CD4-positive, alpha-beta T cell treated with Interleukin-6 at 100 ng/mL for 8 hours (primary cell): ENCODE measurements at regions not wholly inside any gene's neighbourhood (a gene's known extent, or its start where the extent isn't known, plus 50 kb on each side); places are given as distances from the start of the nearest gene placed in this dataset.

Experiments used
- DNase-seq: peaks from one replicate; pipeline ENCODE4 v3.0.0-alpha.2; 2020; ENCODE audit warnings: mixed read lengths, low spot score

DNA sequence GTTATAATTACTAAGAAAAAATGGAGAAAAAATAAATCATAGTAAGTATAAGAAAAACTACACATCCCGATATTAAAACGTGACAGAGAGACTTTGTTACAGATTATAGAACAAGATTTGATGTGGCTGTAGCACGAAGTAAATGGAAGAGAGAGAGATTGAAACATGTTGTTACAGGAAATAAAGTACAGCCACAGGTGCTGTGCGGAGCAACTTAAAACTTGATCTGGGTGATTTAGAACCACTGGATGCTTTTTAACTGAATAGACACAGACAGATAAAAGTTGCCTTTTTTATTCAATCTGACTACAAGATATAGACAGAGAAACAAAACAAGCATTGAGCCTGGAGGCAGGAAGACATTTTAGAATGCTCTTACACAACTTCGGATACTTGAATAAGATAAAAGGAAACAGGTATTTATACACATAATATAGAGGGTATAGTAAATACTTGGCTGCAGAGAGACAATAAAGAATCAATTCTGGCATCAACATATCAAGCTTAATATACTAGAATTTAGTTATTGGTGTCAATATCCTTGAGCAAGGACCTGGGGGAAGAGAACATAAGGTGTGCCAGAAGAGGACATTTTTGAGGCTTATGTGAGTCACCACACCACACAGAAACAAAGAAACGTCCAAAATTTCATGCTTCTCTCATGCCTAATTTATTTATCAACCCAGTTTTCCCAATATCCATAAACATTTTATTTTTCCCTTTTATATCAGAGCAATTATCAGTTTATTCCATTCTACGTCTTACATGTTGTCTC, 548.5 kb downstream of the SLITRK1 start:
- DNase-seq: no peak

DNA sequence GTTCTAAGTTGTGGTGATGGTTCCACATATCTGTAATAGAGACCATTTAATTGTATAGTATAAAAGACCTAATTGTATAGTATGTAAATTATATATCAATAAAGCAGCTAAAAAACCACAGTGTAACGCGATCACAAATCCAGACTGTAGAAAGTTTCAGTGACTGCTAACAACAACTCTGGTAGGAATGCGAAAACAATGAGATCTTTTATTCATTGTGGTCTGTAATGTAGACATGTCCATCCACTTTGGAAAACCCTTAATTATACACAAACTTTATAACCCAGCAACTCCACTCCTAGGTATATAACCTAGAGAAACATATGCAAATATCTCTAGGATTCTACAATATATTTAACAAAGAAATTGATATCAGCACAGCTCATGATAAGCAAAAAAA, 549.5 kb downstream of the SLITRK1 start:
- no peak for DNase-seq

DNA sequence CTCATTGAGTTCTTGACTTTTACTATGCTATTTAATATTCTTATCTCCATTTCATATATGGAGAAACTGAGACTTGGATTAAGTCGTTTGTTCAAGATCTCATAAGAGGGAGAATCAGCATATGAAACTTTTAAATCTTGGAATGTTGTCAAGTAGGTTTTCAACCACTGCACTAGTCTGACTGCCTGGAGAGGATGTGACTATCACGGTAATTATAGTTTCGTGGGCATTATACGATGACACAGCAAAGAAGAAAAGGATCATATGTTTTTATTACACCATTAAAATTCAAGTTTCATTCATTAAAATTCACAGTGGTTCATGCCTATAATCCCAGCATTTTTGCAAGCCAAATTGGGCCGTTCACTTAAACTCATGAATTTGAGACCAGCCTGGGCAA, 555.2 kb downstream of the SLITRK1 start:
- DNase-seq: no peak

DNA sequence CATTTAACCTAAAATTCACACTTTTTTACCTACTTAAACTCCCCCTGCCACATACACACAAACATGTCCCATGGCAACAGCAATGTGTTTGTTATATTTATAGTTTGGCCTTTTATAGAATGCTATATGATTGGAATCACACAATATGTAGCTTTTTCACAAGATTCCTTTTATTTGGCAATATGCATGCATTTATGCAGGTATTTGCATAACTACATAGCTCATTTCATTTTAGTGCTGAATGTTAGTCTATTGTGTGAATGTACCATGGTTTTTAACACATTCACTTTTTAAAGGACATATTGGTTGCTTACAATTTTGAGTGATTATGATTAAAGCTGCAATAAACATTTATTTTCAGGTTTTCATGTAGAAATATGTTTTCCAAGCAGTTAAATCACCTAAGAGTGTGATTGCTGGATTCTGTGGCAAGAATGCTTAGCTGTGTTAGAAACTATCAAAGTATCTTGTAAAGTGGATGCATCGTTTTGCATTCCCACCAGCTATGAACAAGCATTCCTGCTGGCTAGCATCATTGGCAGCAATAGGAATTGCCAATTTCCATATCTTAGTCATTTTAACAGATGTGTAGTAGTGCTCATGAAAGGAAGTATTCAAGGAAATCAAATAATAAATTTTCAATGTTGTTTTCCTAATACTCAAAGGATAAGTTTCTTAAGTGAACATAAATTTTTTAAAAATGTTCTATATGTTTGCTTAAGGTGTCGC, 557.0 kb downstream of the SLITRK1 start:
- DNase-seq: no peak

DNA sequence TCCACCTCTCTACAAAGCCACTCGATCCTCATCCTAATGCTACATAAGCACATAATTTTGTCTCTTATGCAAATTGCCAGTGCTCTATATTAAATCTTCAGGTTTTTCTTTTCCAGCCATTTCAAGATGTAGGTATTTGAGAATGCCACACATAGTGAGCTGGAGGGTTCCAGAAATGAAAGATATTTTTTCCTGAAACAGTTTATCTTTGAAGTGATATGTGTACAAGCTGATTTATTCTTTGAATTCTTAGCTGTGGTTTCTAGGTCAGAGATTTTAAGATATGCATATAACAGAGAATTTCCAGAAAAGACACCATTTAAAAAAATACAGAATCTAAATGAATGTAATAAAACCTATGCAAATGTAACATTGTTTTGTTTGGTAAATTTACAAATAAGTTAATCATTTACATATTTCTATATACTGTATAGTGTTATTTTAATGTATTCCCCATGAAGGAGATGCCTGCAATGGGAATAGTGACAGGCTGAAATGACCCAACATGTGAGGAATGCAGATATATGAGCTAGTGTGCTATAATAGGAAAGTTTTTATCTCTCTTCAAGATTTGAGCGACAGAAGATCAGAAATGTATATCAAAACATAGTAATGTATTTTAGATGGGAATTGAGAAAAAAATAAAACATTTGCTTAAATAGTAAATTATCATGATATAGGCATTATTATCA, 570.2 kb downstream of the SLITRK1 start:
- DNase-seq: no peak

DNA sequence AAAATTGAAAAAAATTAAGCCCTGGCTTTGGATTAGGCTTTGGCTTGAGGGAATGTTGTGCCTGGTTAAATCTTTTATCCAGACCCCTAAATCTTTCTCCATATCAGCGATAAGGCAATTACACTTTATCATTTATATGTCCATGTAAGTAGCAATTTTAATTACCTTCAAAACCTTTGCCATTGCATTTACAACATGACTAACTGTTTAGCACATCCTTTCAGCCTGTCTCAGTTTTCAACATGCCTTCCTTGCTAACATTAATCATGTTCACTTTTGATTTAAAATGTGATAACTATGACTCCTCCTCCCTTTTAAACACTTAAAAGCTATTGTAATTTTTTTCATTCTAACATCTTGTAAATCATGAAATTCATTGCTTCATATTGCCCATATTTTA, 583.7 kb downstream of the SLITRK1 start:
- DNase-seq: no peak

DNA sequence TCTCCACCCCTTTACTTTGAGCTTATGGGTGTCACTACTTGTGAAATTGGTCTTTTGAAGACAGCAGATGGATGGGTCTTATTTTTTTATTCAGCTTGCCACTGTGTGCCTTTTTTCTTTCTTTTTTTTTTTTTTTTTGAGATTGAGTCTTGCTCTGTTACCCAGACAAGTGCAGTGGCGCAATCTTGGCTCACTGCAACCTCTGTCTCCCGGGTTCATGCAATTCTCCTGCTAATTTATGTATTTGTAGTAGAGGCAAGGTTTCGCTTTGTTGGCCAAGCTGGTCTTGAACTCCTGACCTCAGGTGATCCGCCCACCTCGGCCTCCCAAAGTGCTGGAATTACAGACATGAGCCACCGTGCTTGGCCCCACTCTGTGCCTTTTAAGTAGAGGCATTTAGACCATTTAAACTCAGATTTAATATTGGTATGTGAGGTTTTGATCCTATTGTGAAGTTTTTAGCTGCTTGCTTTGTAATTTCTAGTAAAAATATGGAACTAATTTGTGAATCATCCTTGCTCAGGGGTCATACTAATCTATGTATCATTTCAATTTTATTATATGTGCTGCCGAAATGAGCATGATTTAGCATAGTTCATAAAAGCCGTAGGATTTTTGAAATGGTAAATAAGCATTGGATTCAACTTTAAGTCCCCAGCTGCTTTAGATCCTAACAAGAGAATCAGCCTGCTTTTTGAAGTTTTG, 584.5 kb downstream of the SLITRK1 start:
- no peak for DNase-seq

DNA sequence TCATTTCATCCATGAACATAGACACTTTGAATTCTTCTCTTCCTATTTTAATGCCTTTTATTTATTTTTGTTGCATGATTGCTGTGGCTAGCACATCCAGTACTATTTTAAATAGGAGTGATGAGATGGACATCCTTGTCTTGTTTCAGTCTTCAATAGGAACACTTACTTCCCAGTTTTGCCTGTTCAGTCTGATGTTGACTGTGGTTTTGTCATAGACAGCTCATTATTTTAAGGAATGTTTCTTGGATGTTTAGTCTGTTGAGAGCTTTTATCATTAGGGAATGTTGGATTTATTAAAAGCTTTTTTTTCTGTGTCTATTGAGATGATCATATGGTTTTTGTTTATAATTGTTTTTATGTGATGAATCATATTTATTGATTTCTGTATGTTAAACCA, 586.6 kb downstream of the SLITRK1 start:
- no peak for DNase-seq

DNA sequence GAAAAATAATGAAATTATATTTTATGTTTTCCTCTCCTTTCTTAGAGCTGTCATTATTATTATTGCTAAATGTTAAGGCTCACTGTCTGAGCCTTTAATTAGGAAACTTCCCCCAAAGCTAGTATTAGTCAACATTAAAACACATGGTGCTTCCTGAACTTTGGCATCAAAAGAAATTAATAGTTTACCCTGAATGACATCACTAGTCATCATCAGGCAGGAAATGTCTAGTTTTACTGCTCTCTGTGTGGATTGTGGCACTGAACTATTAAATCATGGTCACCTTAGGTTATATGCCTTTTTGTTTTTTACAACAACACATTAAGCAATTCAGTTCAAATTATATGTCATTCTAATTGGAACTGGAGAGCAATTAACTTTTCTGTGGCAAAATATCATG, 595.5 kb downstream of the SLITRK1 start:
- no peak for DNase-seq

DNA sequence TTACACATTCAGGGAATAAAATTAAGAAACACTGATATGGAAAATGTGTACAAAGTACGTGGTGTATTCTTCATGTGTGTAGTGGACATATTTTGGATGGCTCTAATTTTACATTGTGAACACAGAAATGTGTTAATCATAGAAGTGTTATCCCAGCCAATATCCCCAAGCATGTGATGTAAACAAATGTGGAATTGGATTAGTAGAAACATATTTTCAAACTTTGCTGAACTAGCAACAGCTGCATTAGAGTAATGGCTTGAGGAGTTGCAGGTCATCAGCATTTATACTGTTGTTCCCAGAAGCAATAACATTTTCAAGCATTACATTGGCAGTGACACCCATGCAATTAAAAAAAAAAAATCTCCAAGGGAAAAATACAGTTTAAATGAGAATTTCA, 600.6 kb downstream of the SLITRK1 start:
- DNase-seq: no peak

DNA sequence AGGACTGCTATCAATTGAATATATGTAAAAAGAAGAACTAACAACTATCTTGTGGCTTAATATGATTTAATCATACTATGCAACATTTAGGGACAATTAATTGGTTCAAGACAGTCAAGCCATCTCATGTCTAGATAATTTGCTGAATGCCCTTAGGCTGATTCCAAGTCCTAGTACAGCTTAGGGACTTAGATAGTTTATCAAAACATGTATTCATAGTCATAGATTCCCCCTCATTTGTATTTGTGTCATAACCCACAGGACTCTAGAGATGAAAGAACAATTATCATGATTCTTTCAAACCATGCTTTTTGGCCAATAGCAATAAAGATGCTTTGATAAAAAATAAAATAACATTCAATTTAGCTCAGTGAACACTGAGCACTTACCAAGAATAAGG, 607.6 kb downstream of the SLITRK1 start:
- DNase-seq: no peak

DNA sequence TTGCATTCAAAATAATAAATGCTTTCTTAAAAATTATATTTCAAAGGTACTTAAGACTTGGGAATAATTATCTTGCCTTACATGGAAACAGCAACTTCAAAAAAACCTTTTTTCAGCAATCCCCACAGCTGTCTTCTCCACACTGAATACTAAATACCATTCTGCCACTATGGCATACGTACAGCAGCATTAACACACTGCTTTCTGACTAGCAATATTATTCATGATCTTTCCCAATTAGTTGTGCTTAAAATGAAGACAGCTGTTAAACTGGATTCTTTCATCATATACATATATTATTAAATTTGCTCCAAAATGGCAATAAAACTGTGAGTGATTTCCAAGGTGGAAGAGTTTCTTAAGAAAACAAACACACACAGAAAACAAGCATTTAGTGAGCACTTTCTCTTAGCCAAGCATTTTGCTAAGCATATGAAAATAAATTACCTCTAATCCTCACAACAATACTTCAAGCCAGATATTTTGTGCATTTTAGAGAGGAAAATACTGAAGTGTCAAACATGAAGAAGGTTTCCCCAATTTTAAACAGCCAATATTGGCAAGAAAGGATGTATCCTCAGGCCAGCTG, 609.5 kb downstream of the SLITRK1 start:
- no peak for DNase-seq

DNA sequence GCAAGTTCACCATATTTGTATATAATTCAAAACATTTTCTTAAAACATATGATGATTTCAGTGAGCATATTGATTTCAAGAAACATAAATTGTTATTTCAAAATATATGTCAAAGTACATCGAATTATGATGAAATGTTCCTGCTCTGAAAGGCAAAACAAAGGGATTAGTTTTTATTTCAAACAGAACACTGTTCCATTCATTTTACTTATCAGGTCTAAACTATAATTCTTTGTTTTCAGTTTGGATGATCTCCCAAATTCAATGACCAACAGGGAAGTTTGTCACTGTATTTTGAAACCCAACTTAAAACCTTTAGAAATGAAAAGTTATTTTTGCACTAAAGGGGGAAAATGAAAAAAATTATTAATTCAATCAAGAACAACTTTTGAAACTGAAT, 610.2 kb downstream of the SLITRK1 start:
- DNase-seq: no peak

DNA sequence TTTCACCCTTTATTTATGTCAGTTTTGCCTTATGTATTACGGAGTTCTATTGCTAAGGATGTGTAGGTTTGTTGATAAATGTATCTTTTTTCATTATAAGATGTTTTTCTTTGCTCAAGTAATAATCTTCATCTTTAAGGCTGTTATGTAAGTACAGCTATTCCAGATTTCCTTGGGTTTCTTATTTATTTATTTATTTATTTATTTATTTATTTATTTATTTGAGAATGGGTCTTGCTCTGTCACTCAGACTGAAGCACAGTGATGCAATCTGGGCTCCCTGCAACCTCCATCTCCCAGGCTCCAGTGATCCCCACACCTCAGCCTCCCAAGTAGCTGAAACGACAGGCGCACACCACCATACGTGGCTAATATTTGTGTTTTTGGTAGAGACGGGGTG, 617.0 kb downstream of the SLITRK1 start:
- DNase-seq: no peak

DNA sequence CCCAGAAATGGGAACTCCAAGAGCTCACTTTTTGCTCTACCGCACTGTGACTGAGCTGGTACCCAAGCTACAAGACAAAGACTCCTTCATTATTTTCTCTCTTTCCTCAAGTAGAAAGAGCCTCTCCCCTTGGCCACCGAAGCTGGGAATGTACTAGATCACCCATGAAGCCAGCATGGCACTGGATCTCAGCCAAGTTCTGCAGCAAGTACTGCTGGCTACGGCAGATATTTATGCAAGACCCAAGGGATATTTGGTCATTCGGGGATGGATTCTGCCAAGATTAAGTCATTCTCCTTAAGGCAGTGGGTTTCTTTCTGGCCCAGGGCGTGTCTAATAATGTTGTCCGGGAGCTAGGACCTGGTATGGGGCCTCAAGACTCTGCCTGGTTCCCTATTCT, 633.5 kb downstream of the SLITRK1 start:
- no peak for DNase-seq

DNA sequence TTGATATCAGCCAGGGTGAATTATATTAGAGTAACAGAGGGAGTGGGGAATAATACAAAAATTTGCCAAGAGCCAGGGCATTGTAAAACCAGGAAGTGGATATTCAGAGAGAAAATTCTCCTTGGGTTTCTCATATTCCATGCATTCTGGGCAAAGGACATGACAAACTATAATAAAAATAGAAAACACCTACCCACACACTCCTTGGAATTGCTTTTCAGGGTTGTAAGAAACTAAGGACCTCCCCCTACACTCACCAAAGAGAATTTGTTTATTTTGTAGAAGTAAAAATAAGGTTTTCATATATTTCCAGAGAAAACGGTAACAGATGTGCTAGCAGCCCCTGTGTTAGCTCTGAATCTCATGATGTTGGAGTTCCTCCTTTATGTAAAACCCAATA, 649.6 kb downstream of the SLITRK1 start:
- DNase-seq: no peak

DNA sequence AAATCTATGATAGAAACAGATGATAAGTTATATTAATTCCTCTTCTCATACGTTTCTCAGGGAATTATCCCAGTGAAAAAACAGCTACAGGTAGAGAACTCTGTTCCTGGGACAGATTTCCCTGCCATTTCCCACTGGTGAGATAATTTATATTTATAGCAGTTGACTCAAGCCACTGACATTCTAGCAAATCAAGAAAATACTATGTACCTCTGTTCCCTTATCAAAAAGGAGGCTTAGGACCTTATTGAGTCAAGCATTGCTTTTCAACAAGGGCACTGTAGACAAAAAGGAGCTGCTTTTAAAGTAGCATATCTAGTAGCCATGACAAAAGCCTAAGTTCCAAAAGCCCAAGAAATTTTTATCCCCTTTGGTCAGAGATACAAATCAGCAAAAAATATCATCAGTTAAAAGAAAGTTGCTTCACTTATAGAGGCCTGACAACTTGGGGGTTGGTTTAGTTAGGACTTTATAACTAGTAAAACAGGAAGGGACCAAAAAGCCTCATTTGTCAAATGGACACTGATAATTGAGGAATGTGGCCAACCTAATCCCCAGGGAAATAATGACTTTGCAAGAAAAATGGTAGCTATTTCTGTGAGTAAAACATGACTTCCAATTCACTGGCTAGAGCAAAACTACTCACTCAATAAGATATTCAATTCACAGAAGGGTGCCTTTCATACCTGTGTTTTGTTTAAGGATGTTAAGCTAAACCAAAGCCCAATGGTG, 652.5 kb downstream of the SLITRK1 start:
- DNase-seq: no peak

DNA sequence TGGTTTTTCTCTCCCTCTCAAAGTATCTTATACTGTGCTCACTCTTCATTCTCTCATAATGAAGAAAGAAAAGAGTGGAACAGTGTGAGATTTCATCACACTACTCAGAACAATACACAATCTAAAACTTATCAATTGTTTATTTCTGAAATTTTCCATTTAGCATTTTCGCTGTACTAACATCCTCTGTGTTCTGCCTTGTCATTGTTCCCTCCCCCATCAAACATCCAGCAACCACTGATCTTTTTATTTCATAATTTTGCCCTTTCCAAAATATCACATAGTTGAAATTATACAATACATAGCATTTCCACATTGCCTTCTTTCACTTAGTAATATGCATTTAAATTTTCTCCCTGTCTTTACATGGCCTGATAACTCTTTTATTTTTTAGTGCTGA, 658.7 kb downstream of the SLITRK1 start:
- no peak for DNase-seq

DNA sequence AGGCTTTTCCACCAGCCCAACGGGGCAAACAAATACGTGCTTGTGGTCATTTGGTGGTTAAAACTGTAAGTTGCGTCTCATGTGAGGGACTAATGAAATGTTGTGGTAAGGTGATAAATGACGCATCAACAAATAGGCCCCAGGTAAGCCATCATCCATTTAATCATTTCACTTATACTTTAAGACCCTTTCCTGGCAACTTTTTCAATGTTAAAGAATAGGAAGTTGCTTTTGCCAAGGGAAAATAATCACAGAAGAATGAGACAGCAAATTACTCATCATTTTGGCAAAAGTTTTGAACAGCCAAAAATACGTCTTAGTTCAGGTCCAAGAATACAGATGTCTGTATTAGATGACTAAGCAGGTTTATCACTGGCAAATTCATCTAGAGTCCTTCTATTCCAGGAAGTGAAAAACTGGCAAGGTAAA, 660.4 kb downstream of the SLITRK1 start:
- DNase-seq: no peak

DNA sequence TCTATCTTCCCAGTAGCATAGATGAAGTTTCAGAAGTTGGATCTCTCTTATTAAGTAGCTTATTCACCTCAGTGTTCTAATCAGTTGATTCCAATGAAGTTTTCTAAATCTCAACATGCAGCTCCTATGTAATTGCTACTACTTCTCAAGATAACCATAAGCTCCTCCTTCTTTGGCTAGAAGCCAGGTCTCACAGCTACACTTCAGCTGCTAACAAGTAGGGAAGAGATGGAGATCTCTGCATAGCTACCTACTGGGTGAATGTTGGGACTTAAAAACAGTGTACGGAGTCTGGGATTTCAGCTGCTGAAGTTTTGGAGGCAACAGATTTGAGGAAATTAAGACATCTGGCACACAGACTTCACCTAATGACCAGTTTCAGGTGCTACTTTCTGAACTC, 661.0 kb downstream of the SLITRK1 start:
- DNase-seq: no peak

DNA sequence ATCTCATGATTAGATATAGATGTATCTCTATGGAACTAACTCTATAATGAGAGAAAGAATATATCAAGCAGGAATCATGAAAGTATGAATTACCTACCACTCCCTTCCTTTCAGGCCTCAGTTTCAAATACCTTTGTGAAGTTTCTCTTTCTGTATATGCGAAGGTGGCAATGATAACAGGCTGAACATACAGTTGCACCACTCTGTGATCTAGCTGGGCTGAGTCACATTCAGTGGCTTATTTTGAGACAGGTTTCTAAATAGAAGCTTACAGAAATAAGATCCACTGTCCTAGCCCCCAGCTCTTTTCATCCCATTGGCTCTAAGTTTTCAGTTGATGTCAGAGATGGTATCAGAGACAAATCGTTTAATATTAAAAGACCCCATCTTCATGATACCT, 662.0 kb downstream of the SLITRK1 start:
- DNase-seq: no peak
